ENCODE measurements at regions not wholly inside any gene's neighbourhood (a gene's known extent, or its start where the extent isn't known, plus 50 kb on each side); places are given as distances from the start of the nearest gene placed in this dataset.

- in situ Hi-C loops (cut with HindIII; ENCODE audit: extremely low pct_ligation_motif_present, low pct_unique_long_range_greater_than_20kb), result no loop called here
- TF ChIP-seq PHB2 (IDR thresholded peaks at IDR 0.05; ENCODE audit: partially characterized antibody) (no peak), TFAP4 (IDR thresholded peaks at IDR 0.05; ENCODE audit: borderline replicate concordance, low read depth) (no peak), ZBTB46 (CRISPR knock-in tag; IDR thresholded peaks at IDR 0.05; ENCODE audit: borderline replicate concordance) (no peak), ZNF326 (CRISPR knock-in tag; IDR thresholded peaks at IDR 0.05; ENCODE audit: borderline replicate concordance) (no peak), AKAP8 (CRISPR knock-in tag; IDR thresholded peaks at IDR 0.05) (no peak), ZFP62 (CRISPR knock-in tag; IDR thresholded peaks at IDR 0.05) (no peak), ERF (CRISPR knock-in tag; IDR thresholded peaks at IDR 0.05) (no peak), POLR2AphosphoS5 (IDR thresholded peaks at IDR 0.05; ENCODE audit: low read depth, low read length) (no peak), DZIP1 (CRISPR knock-in tag; IDR thresholded peaks at IDR 0.05) (no peak), CREBL2 (CRISPR knock-in tag; IDR thresholded peaks at IDR 0.05; ENCODE audit: borderline replicate concordance) (no peak)
- intact Hi-C loops (cut with micrococcal nuclease; ENCODE audit: unreplicated experiment), result no loop called here
- FAIRE-seq (no peak), DNase-seq (ENCODE audit: low spot score) (no peak), ATAC-seq (no peak)
- POLR2A ChIA-PET, result no interaction called here
- no peaks in the 10 kb centered on the region for H3K27me3 ChIP-seq (ENCODE audit: control insufficient read depth in 1 of 2, insufficient read depth in 2 of 2, low read length in 2 of 2)
- no peaks in the 10 kb centered on the region for H3K36me3 ChIP-seq (replicated peaks in 1 of 2; ENCODE audit: control insufficient read depth in 1 of 2, insufficient read depth in 2 of 2, low read length in 2 of 2)
- WGBS (ENCODE audit: low lambda C conversion rate), result 9% methylated on average over 1 of the region's 1 CpG
- no TSS peak for BruUV-seq (replicated peaks)
- no peaks in the 10 kb centered on the region for H3K79me2 ChIP-seq (ENCODE audit: insufficient read depth, low read length)
- no peak overlapping the region for H3K27ac ChIP-seq (ENCODE audit: extremely low read length, insufficient read depth, low read length)
- no peak overlapping the region for H2AFZ ChIP-seq (ENCODE audit: low read length)
- peaks cover 2% of the 10 kb centered on the region for H3K9me3 ChIP-seq (ENCODE audit: low read length)
- H3K4me1 ChIP-seq (ENCODE audit: insufficient read depth, low read length), result no peaks in the 10 kb centered on the region
- H3K4me2 ChIP-seq (ENCODE audit: low read depth, low read length), result no peak overlapping the region
- H3K4me3 ChIP-seq (replicated peaks in 1 of 3; ENCODE audit: insufficient read depth in 1 of 3, low read depth in 2 of 3, low read length in 3 of 3), result no peak overlapping the region
- H4K20me1 ChIP-seq (ENCODE audit: insufficient read depth, low read length), result no peaks in the 10 kb centered on the region
- H3K9ac ChIP-seq (ENCODE audit: insufficient read depth, low read depth, low read length), result no peak overlapping the region
- CTCF ChIA-PET (ENCODE audit: low intra/inter-chr PET ratio, low total read pairs), result no interaction called here
These were observed 109.6 kb upstream of the ZWINT start for GRCh38 chr10:56470701-56471100.

All from HepG2 (cell line).